ENCODE measurements at regions not wholly inside any gene's neighbourhood (a gene's known extent, or its start where the extent isn't known, plus 50 kb on each side); places are given as distances from the start of the nearest gene placed in this dataset.
A peak's percentile ranks its signal among the peaks of the same experiment; 100 is the strongest.

GRCh38 chr14:71469643-71470335 is 462.4 kb upstream of the RGS6 start:
- TF ChIP-seq CTCF (IDR thresholded peaks at IDR 0.05; ENCODE audit: control insufficient read depth, extremely low read depth, insufficient read depth) = no peak
- no peak overlapping the region for H3K4me3 ChIP-seq (ENCODE audit: low read depth, low read length)
- no peak for DNase-seq (ENCODE audit: low read depth)

- no peak overlapping the region for H3K4me3 ChIP-seq (ENCODE audit: low read depth, low read length)
- TF ChIP-seq CTCF (IDR thresholded peaks at IDR 0.05; ENCODE audit: control insufficient read depth, extremely low read depth, insufficient read depth) = no peak
- no peak for DNase-seq (ENCODE audit: low read depth)
Measured at GRCh38 chr14:71471634-71472355, 460.4 kb upstream of the RGS6 start.

GRCh38 chr14:71472356-71473340 is 459.6 kb upstream of the RGS6 start:
- H3K4me3 ChIP-seq (ENCODE audit: low read depth, low read length) = no peak overlapping the region
- no peak for TF ChIP-seq CTCF (IDR thresholded peaks at IDR 0.05; ENCODE audit: control insufficient read depth, extremely low read depth, insufficient read depth)
- DNase-seq (ENCODE audit: low read depth) = no peak

GRCh38 chr14:71473843-71474242 is 458.4 kb upstream of the RGS6 start:
- TF ChIP-seq CTCF (IDR thresholded peaks at IDR 0.05; ENCODE audit: control insufficient read depth, extremely low read depth, insufficient read depth) = no peak
- DNase-seq (ENCODE audit: low read depth) = no peak
- H3K4me3 ChIP-seq (ENCODE audit: low read depth, low read length) = no peak overlapping the region

- no peak for TF ChIP-seq CTCF (IDR thresholded peaks at IDR 0.05; ENCODE audit: control insufficient read depth, extremely low read depth, insufficient read depth)
- H3K4me3 ChIP-seq (ENCODE audit: low read depth, low read length) = no peak overlapping the region
- DNase-seq (ENCODE audit: low read depth) = peak; percentile 56
Measured at GRCh38 chr14:71474301-71475265, 457.6 kb upstream of the RGS6 start.

GRCh38 chr14:71475916-71476315 is 456.3 kb upstream of the RGS6 start:
- TF ChIP-seq CTCF (IDR thresholded peaks at IDR 0.05; ENCODE audit: control insufficient read depth, extremely low read depth, insufficient read depth) = no peak
- no peak for DNase-seq (ENCODE audit: low read depth)
- no peak overlapping the region for H3K4me3 ChIP-seq (ENCODE audit: low read depth, low read length)

Data from LNCaP clone FGC (cell line).